Adrenal gland (tissue), 5 donors: ENCODE measurements at regions not wholly inside any gene's neighbourhood (a gene's known extent, or its start where the extent isn't known, plus 50 kb on each side); places are given as distances from the start of the nearest gene placed in this dataset.

Source experiments
- POLR2A ChIP-seq, 2 donors: fragments of 450-650 bp; IDR thresholded peaks; one replicate each; pipeline ENCODE4 v1.6.1; 2017; ENCODE audit warnings: antibody characterized with exemption in 2 of 2, mild to moderate bottlenecking in 2 of 2, moderate library complexity in 1 of 2
- TF ChIP-seq, protein P1 (sequence below), 6 experiments: fragments of 450-650 bp in 4 of 6; fragments of 200-600 bp in 2 of 6; sonication (generic) in 1 of 6; IDR thresholded peaks; 1 replicate in 5 of 6; 2 replicates in 1 of 6; pipeline versions ENCODE4 v1.5.1 to v1.8.0; 2016 to 2021; ENCODE audit warnings: antibody characterized with exemption in 6 of 6, mild to moderate bottlenecking in 2 of 6, moderate library complexity in 1 of 6
- donor health status: DM: no; HTN: no; CAD: no.

DNA sequence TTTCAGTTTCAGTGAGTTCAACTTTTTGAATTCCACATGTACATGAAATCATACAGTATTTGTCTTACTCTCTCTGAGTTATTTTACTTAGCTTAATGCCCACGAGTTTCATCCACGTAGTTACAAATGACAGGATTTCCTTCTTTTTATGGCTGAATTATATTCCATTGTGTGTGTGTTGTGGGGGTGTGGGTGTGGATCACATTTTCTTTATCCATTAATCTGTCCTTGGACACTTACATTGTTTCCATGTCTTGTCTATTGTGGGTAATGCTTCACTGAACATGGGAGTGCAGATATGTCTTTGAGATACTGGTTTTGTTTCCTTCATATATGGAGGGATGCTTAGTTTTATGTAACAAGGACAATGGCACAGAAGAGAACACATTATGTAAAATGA lies 63.5 kb upstream of the TMTC1 start:
- TF ChIP-seq, protein P1, sequence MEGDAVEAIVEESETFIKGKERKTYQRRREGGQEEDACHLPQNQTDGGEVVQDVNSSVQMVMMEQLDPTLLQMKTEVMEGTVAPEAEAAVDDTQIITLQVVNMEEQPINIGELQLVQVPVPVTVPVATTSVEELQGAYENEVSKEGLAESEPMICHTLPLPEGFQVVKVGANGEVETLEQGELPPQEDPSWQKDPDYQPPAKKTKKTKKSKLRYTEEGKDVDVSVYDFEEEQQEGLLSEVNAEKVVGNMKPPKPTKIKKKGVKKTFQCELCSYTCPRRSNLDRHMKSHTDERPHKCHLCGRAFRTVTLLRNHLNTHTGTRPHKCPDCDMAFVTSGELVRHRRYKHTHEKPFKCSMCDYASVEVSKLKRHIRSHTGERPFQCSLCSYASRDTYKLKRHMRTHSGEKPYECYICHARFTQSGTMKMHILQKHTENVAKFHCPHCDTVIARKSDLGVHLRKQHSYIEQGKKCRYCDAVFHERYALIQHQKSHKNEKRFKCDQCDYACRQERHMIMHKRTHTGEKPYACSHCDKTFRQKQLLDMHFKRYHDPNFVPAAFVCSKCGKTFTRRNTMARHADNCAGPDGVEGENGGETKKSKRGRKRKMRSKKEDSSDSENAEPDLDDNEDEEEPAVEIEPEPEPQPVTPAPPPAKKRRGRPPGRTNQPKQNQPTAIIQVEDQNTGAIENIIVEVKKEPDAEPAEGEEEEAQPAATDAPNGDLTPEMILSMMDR (IDR thresholded peaks at IDR 0.05) = no peak
- TF ChIP-seq POLR2A (IDR thresholded peaks at IDR 0.05) = no peak
